ENCODE measurements at regions not wholly inside any gene's neighbourhood (a gene's known extent, or its start where the extent isn't known, plus 50 kb on each side); places are given as distances from the start of the nearest gene placed in this dataset.

DNA sequence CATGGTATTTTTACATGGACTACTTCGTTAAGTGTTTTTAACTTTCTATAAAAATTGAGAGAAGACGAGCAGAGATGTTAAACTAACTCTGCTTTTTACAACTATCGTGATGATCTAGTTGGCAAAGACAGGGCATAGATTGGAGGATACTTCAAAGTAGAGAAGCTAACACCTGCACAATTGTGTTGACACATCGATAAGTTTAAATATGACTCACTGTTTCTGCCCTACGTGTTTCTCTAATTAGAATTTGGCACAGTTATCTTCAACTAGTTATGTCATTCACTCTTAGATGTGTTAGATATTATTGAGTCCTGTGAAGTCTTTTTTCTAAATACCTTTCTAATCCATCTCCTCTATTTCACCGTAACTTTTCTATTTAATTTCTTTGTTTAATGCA lies 68.5 kb upstream of the FERD3L start (continued):
- TF ChIP-seq EZH2phosphoT487 (IDR thresholded peaks at IDR 0.05; ENCODE audit: unreplicated experiment), result no peak

DNA sequence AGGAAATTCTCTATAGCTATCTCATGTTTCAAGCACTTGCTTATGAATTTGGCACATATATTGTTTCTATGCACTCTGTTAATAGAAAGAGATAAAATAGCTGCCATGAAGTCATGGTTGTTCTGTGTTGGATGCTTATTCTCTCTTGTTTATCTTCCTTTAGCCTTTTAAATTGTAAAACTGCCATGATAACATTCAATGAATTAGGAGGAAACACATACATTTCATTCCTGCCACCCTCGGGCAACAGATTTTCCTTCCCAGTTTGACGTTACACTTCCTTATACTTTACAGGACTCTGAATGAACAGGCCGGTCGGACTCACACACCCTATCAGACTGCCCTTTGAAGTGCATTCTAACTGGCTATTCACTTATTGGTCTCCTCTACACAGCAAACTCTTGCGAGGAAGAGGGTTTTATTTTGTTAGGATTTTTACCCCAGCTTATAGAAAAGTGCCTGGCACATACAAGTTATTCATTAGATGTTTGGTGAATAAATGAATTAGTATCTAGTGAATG lies 65.7 kb upstream of the FERD3L start:
- Mint-ChIP-seq H3K9me3 (no peaks in the 10 kb centered on the region), H3K4me1 (peaks cover 2% of the 10 kb centered on the region; the same call in 1 of the 3 replicates), H3K27me3 (ENCODE audit: insufficient read depth, low read depth, poor library complexity) (peaks cover 3% of the 10 kb centered on the region), H3K36me3 (ENCODE audit: low read depth) (no peaks in the 10 kb centered on the region), H3K27ac (no peak overlapping the region), H3K4me3 (no peak overlapping the region)
- Histone ChIP-seq H3K4me3 (no peak overlapping the region), H3K36me3 (ENCODE audit: insufficient read depth) (no peaks in the 10 kb centered on the region), H3K27ac (ENCODE audit: low read depth) (no peak overlapping the region), H3K79me2 (replicated peaks; ENCODE audit: insufficient read depth) (no peaks in the 10 kb centered on the region), H4K20me1 (replicated peaks; ENCODE audit: insufficient read depth) (no peaks in the 10 kb centered on the region), H3K4me1 (ENCODE audit: insufficient read depth) (no peaks in the 10 kb centered on the region), H3K9me2 (ENCODE audit: insufficient read depth) (no peaks in the 10 kb centered on the region), H3K27me3 (ENCODE audit: insufficient read depth) (no peaks in the 10 kb centered on the region), H2AFZ (no peak overlapping the region), H3F3A (replicated peaks; ENCODE audit: low read depth) (no peaks in the 10 kb centered on the region), H3K4me2 (no peak overlapping the region)
- DNase-seq (ENCODE audit: low spot score) (no peak), ATAC-seq (no peak)
- TF ChIP-seq, protein P1, sequence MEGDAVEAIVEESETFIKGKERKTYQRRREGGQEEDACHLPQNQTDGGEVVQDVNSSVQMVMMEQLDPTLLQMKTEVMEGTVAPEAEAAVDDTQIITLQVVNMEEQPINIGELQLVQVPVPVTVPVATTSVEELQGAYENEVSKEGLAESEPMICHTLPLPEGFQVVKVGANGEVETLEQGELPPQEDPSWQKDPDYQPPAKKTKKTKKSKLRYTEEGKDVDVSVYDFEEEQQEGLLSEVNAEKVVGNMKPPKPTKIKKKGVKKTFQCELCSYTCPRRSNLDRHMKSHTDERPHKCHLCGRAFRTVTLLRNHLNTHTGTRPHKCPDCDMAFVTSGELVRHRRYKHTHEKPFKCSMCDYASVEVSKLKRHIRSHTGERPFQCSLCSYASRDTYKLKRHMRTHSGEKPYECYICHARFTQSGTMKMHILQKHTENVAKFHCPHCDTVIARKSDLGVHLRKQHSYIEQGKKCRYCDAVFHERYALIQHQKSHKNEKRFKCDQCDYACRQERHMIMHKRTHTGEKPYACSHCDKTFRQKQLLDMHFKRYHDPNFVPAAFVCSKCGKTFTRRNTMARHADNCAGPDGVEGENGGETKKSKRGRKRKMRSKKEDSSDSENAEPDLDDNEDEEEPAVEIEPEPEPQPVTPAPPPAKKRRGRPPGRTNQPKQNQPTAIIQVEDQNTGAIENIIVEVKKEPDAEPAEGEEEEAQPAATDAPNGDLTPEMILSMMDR (conservative IDR thresholded peaks at IDR 0.05; ENCODE audit: low read depth in 2 of 2), result no peak
- TF ChIP-seq NANOG (IDR thresholded peaks at IDR 0.05; ENCODE audit: borderline replicate concordance), result no peak
- TF ChIP-seq, protein P2, sequence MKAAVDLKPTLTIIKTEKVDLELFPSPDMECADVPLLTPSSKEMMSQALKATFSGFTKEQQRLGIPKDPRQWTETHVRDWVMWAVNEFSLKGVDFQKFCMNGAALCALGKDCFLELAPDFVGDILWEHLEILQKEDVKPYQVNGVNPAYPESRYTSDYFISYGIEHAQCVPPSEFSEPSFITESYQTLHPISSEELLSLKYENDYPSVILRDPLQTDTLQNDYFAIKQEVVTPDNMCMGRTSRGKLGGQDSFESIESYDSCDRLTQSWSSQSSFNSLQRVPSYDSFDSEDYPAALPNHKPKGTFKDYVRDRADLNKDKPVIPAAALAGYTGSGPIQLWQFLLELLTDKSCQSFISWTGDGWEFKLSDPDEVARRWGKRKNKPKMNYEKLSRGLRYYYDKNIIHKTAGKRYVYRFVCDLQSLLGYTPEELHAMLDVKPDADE (IDR thresholded peaks at IDR 0.05), result no peak
- TF ChIP-seq EZH2phosphoT487 (IDR thresholded peaks at IDR 0.05; ENCODE audit: unreplicated experiment), result no peak
- TF ChIP-seq, protein P3, sequence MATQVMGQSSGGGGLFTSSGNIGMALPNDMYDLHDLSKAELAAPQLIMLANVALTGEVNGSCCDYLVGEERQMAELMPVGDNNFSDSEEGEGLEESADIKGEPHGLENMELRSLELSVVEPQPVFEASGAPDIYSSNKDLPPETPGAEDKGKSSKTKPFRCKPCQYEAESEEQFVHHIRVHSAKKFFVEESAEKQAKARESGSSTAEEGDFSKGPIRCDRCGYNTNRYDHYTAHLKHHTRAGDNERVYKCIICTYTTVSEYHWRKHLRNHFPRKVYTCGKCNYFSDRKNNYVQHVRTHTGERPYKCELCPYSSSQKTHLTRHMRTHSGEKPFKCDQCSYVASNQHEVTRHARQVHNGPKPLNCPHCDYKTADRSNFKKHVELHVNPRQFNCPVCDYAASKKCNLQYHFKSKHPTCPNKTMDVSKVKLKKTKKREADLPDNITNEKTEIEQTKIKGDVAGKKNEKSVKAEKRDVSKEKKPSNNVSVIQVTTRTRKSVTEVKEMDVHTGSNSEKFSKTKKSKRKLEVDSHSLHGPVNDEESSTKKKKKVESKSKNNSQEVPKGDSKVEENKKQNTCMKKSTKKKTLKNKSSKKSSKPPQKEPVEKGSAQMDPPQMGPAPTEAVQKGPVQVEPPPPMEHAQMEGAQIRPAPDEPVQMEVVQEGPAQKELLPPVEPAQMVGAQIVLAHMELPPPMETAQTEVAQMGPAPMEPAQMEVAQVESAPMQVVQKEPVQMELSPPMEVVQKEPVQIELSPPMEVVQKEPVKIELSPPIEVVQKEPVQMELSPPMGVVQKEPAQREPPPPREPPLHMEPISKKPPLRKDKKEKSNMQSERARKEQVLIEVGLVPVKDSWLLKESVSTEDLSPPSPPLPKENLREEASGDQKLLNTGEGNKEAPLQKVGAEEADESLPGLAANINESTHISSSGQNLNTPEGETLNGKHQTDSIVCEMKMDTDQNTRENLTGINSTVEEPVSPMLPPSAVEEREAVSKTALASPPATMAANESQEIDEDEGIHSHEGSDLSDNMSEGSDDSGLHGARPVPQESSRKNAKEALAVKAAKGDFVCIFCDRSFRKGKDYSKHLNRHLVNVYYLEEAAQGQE (IDR thresholded peaks at IDR 0.05; ENCODE audit: unreplicated experiment), result no peak
- TF ChIP-seq POLR2AphosphoS5 (IDR thresholded peaks at IDR 0.05; ENCODE audit: low read depth), result no peak

DNA sequence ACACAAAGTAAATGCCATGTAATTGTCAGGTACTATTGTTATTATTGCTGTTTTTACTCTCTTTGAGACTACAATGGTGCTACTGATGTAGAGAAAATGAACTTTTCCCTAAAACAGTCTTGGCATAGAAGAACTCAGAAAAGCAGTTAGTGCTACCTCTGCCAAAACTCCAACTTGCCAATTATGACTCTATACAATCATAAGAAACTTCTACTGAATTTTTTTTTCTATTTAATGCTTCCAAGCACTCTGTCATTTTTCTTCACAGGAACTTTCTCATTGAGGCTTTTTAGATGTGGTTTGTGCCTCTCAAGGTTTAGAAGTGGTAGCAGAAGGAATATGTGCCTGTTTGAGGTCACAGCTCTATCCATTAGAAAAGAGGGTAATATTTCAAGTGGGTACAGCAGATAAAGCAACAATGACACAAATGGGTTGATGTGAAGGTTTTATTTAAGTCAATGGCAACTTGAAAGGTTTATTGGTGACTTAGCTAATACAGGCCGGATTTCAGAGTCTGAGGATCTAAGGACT lies 64.0 kb upstream of the FERD3L start:
- H3K27ac ChIP-seq (ENCODE audit: low read depth), result no peak overlapping the region
- no peaks in the 10 kb centered on the region for H3K27me3 ChIP-seq (ENCODE audit: insufficient read depth)
- Mint-ChIP-seq H3K4me1 (no peaks in the 10 kb centered on the region), H3K27ac (no peak overlapping the region), H3K27me3 (ENCODE audit: insufficient read depth, low read depth, poor library complexity) (peaks cover 3% of the 10 kb centered on the region), H3K9me3 (no peaks in the 10 kb centered on the region), H3K4me3 (no peak overlapping the region), H3K36me3 (ENCODE audit: low read depth) (no peaks in the 10 kb centered on the region)
- no peak overlapping the region for H3K4me3 ChIP-seq
- no peaks in the 10 kb centered on the region for H3F3A ChIP-seq (replicated peaks; ENCODE audit: low read depth)
- no peaks in the 10 kb centered on the region for H3K9me2 ChIP-seq (ENCODE audit: insufficient read depth)
- H2AFZ ChIP-seq, result no peak overlapping the region
- ATAC-seq, result no peak
- H4K20me1 ChIP-seq (replicated peaks; ENCODE audit: insufficient read depth), result no peaks in the 10 kb centered on the region; the same call in 1 of the 2 replicates
- no peak overlapping the region for H3K4me2 ChIP-seq
- DNase-seq (ENCODE audit: low spot score), result no peak
- H3K79me2 ChIP-seq (replicated peaks; ENCODE audit: insufficient read depth), result no peaks in the 10 kb centered on the region
- no peaks in the 10 kb centered on the region for H3K36me3 ChIP-seq (ENCODE audit: insufficient read depth)
- H3K4me1 ChIP-seq (ENCODE audit: insufficient read depth), result no peaks in the 10 kb centered on the region
- TF ChIP-seq, protein P2 (IDR thresholded peaks at IDR 0.05), result no peak
- no peak for TF ChIP-seq EZH2phosphoT487 (IDR thresholded peaks at IDR 0.05; ENCODE audit: unreplicated experiment)
- TF ChIP-seq ZNF331 (CRISPR knock-in tag; IDR thresholded peaks at IDR 0.05; ENCODE audit: low read depth), result no peak
- TF ChIP-seq POLR2AphosphoS5 (IDR thresholded peaks at IDR 0.05; ENCODE audit: low read depth), result no peak
- TF ChIP-seq, protein P1 (conservative IDR thresholded peaks at IDR 0.05; ENCODE audit: low read depth in 2 of 2), result no peak
